ENCODE measurements at regions not wholly inside any gene's neighbourhood (a gene's known extent, or its start where the extent isn't known, plus 50 kb on each side); places are given as distances from the start of the nearest gene placed in this dataset.

- no peak for TF ChIP-seq POLR2A (IDR thresholded peaks at IDR 0.05)
- no peak for TF ChIP-seq CTCF (IDR thresholded peaks at IDR 0.05)
Measured at GRCh38 chr9:88792502-88792901, 198.8 kb upstream of the S1PR3 start.
